CD14-positive monocyte (primary cell): ENCODE measurements at regions not wholly inside any gene's neighbourhood (a gene's known extent, or its start where the extent isn't known, plus 50 kb on each side); places are given as distances from the start of the nearest gene placed in this dataset.

Experiments used
- DNase-seq, 3 donors: peaks; one replicate each; pipeline ENCODE4 v3.0.0-alpha.2; 2011 to 2022
- H2AFZ ChIP-seq: 2 replicates; pipeline ENCODE4 v1.6.0; 2012; ENCODE audit warnings: mild to moderate bottlenecking, low read depth, low read length, inconsistent platforms; ENCODE audit not compliant: insufficient read depth, poor library complexity, severe bottlenecking
- H3K27ac ChIP-seq, 2 donors: 1 replicate in 1 of 2; 2 replicates in 1 of 2; pipeline ENCODE4 v1.5.1; 2012 to 2013; ENCODE audit warnings: low read length in 2 of 2, control low read depth in 1 of 2, inconsistent platforms in 1 of 2, low read depth in 1 of 2, mild to moderate bottlenecking in 1 of 2
- H3K27me3 ChIP-seq, 2 donors: one replicate each; pipeline versions ENCODE4 v1.6.0 to v1.6.1; 2011 to 2013; ENCODE audit warnings: low read length in 2 of 2; ENCODE audit not compliant: control insufficient read depth in 2 of 2, insufficient read depth in 2 of 2
- H3K36me3 ChIP-seq, 2 donors: replicated peaks in 1 of 2; 1 replicate in 1 of 2; 2 replicates in 1 of 2; pipeline versions ENCODE4 v1.5.1 to v1.6.1; 2012 to 2013; ENCODE audit warnings: low read length in 2 of 2, control low read depth in 1 of 2, inconsistent platforms in 1 of 2, mild to moderate bottlenecking in 1 of 2; ENCODE audit not compliant: insufficient read depth in 2 of 2, control insufficient read depth in 1 of 2
- H3K4me1 ChIP-seq, 2 donors: 1 replicate in 1 of 2; 2 replicates in 1 of 2; pipeline versions ENCODE4 v1.5.1 to v1.6.1; 2012 to 2013; ENCODE audit warnings: low read length in 2 of 2, control low read depth in 1 of 2, inconsistent platforms in 1 of 2, mild to moderate bottlenecking in 1 of 2, moderate library complexity in 1 of 2; ENCODE audit not compliant: insufficient read depth in 2 of 2, control insufficient read depth in 1 of 2
- H3K4me2 ChIP-seq: replicated peaks from 2 replicates; pipeline ENCODE3; 2012; ENCODE audit warnings: low read length, moderate library complexity, mild to moderate bottlenecking; ENCODE audit not compliant: poor library complexity, severe bottlenecking; ENCODE audit errors: extremely low read depth
- H3K4me3 ChIP-seq, 3 experiments: fragments of 200-600 bp in 1 of 3; sonication (generic) in 1 of 3; replicated peaks in 1 of 3; 1 replicate in 2 of 3; 2 replicates in 1 of 3; pipeline ENCODE4 v1.5.1; 2011 to 2013; ENCODE audit warnings: low read length in 3 of 3, mild to moderate bottlenecking in 3 of 3, control low read depth in 2 of 3, low read depth in 2 of 3, inconsistent platforms in 1 of 3, moderate library complexity in 1 of 3
- H3K79me2 ChIP-seq: 2 replicates; pipeline ENCODE4 v1.6.0; 2012; ENCODE audit warnings: mild to moderate bottlenecking, control low read depth, inconsistent platforms, low read length, moderate library complexity; ENCODE audit not compliant: insufficient read depth
- H3K9ac ChIP-seq: 2 replicates; pipeline ENCODE4 v1.6.0; 2017; ENCODE audit warnings: low read length, mild to moderate bottlenecking; ENCODE audit not compliant: insufficient read depth, poor library complexity, severe bottlenecking
- H3K9me3 ChIP-seq, 2 donors: replicated peaks in 1 of 2; 1 replicate in 1 of 2; 2 replicates in 1 of 2; pipeline versions ENCODE4 v1.5.1 to v1.6.1; 2012 to 2013; ENCODE audit warnings: low read length in 2 of 2, control low read depth in 1 of 2; ENCODE audit not compliant: control insufficient read depth in 1 of 2, insufficient read depth in 1 of 2
- H4K20me1 ChIP-seq: 2 replicates; pipeline ENCODE4 v1.6.0; 2012; ENCODE audit warnings: mild to moderate bottlenecking, low read length, control low read depth, moderate library complexity; ENCODE audit not compliant: insufficient read depth
- H3K27ac Mint-ChIP-seq, 7 donors: one replicate each; pipeline ENCODE4 v1.8.0; 2020; ENCODE audit warnings: mild to moderate bottlenecking in 7 of 7, mixed read lengths in 7 of 7, moderate library complexity in 6 of 7, inconsistent platforms in 2 of 7
- H3K27me3 Mint-ChIP-seq, 3 donors: one replicate each; pipeline ENCODE4 v1.8.0; 2021 to 2022; ENCODE audit warnings: low read depth in 3 of 3, mild to moderate bottlenecking in 3 of 3, mixed read lengths in 3 of 3, moderate library complexity in 3 of 3, inconsistent platforms in 1 of 3
- H3K36me3 Mint-ChIP-seq, 2 donors: one replicate each; pipeline ENCODE4 v1.8.0; 2020; ENCODE audit warnings: mixed read lengths in 2 of 2, inconsistent platforms in 1 of 2, mild to moderate bottlenecking in 1 of 2
- H3K4me1 Mint-ChIP-seq: one replicate; pipeline ENCODE4 v1.8.0; 2020; ENCODE audit warnings: mild to moderate bottlenecking, mixed read lengths
- H3K4me3 Mint-ChIP-seq, 2 donors: one replicate each; pipeline ENCODE4 v1.8.0; 2020; ENCODE audit warnings: mild to moderate bottlenecking in 2 of 2, mixed read lengths in 2 of 2, moderate library complexity in 1 of 2
- H3K9me3 Mint-ChIP-seq, 7 donors: one replicate each; pipeline ENCODE4 v1.8.0; 2020 to 2022; ENCODE audit warnings: mixed read lengths in 7 of 7, mild to moderate bottlenecking in 6 of 7, moderate library complexity in 6 of 7, inconsistent platforms in 2 of 7
- CTCF ChIP-seq: fragments of 200-600 bp; IDR thresholded peaks from one replicate; pipeline ENCODE4 v1.8.0; 2022; ENCODE audit warnings: antibody characterized with exemption, mild to moderate bottlenecking
- WGBS: methylation state at CpG from one replicate; pipeline ENCODE4 v1.1.5; 2013; ENCODE audit warnings: missing lambda C conversion rate; ENCODE audit not compliant: insufficient coverage; 5-methylcytosine and 5-hydroxymethylcytosine counted together
- intact Hi-C, 2 donors: fragments of 100-400 bp; cut with micrococcal nuclease; formaldehyde crosslinking; loops; one replicate each; pipeline versions ENCODE4 v1.15.0 to v1.15.1; 2023

GRCh38 chrX:149213264-149213663 lies 291.8 kb downstream of the IDS start:
- Histone ChIP-seq H3K36me3 (no peaks in the 10 kb centered on the region), H3K9me3 (peaks cover 0 to 4% of the 10 kb centered on the region in 2 donors), H3K27me3 (no peaks in the 10 kb centered on the region), H3K4me2 (no peak overlapping the region), H4K20me1 (no peaks in the 10 kb centered on the region), H3K79me2 (no peaks in the 10 kb centered on the region), H3K4me1 (no peaks in the 10 kb centered on the region), H3K27ac (no peak overlapping the region), H2AFZ (no peak overlapping the region), H3K4me3 (no peak overlapping the region), H3K9ac (no peak overlapping the region)
- no peak for TF ChIP-seq CTCF
- Mint-ChIP-seq H3K27me3 (peaks cover 0 to 1% (median 0%) of the 10 kb centered on the region in 3 donors), H3K36me3 (no peaks in the 10 kb centered on the region), H3K27ac (no peak overlapping the region), H3K9me3 (peaks cover 0 to 15% (median 5%) of the 10 kb centered on the region in 7 donors), H3K4me1 (no peaks in the 10 kb centered on the region), H3K4me3 (no peak overlapping the region)
- intact Hi-C loops, result no loop called here
- no CpG with 5 or more reads among the region's 1 CpG for WGBS
- DNase-seq, result no peak

- no CpG with 5 or more reads among the region's 3 CpGs for WGBS
- Histone ChIP-seq H3K9me3 (no peaks in the 10 kb centered on the region), H3K9ac (no peak overlapping the region), H3K4me3 (no peak overlapping the region), H3K27me3 (no peaks in the 10 kb centered on the region), H4K20me1 (no peaks in the 10 kb centered on the region), H3K27ac (no peak overlapping the region), H2AFZ (no peak overlapping the region), H3K79me2 (no peaks in the 10 kb centered on the region), H3K4me1 (no peaks in the 10 kb centered on the region), H3K36me3 (no peaks in the 10 kb centered on the region), H3K4me2 (no peak overlapping the region)
- intact Hi-C loops, result no loop called here
- no peak overlapping the region for H3K27ac Mint-ChIP-seq
- no peaks in the 10 kb centered on the region for H3K36me3 Mint-ChIP-seq
- H3K27me3 Mint-ChIP-seq, result peaks cover 0 to 2% (median 0%) of the 10 kb centered on the region in 3 donors
- TF ChIP-seq CTCF, result no peak
- DNase-seq, result no peak
- H3K4me1 Mint-ChIP-seq, result peaks cover 2% of the 10 kb centered on the region
- peaks cover 0 to 2% (median 0%) of the 10 kb centered on the region in 7 donors for H3K9me3 Mint-ChIP-seq
- H3K4me3 Mint-ChIP-seq, result no peak overlapping the region
Observed at GRCh38 chrX:149208307-149208706, 296.8 kb downstream of the IDS start.
